Activated CD4-positive, alpha-beta memory T cell treated with anti-CD3 and anti-CD28 coated beads, Interleukin-2, amount 10 ng/mL, durations not matched to agents 7 days and 5 days (primary cell): ENCODE measurements at regions not wholly inside any gene's neighbourhood (a gene's known extent, or its start where the extent isn't known, plus 50 kb on each side); places are given as distances from the start of the nearest gene placed in this dataset.

Experiments
- CTCF ChIA-PET: fragments of 350-600 bp; sonication (Branson Sonifier 250); formaldehyde crosslinking; loops from one replicate; lab custom pipeline; 2021; ENCODE audit warnings: antibody characterized with exemption, inconsistent platforms; lab: Charles Lee
- POLR2A ChIA-PET: fragments of 350-600 bp; sonication (Branson Sonifier 250); formaldehyde crosslinking; loops from one replicate; lab custom pipeline; 2021; ENCODE audit warnings: antibody characterized with exemption; lab: Charles Lee
- DNase-seq: peaks from one replicate; pipeline ENCODE4 v3.0.0-alpha.2; 2020
- H3K27ac Mint-ChIP-seq: one replicate; pipeline ENCODE4 v1.8.0; 2021; ENCODE audit warnings: mild to moderate bottlenecking, mixed read lengths
- H3K27me3 Mint-ChIP-seq: one replicate; pipeline ENCODE4 v1.8.0; 2021; ENCODE audit warnings: mixed read lengths
- H3K36me3 Mint-ChIP-seq: one replicate; pipeline ENCODE4 v1.8.0; 2021; ENCODE audit warnings: low read depth, mixed read lengths
- H3K4me1 Mint-ChIP-seq: one replicate; pipeline ENCODE4 v1.8.0; 2021; ENCODE audit warnings: mixed read lengths
- H3K4me3 Mint-ChIP-seq: one replicate; pipeline ENCODE4 v1.8.0; 2021; ENCODE audit warnings: mild to moderate bottlenecking, mixed read lengths
- H3K9me3 Mint-ChIP-seq: one replicate; pipeline ENCODE4 v1.8.0; 2021; ENCODE audit warnings: mixed read lengths

GRCh38 chr10:61845196-61845949 is 56.1 kb upstream of the ARID5B start:
- DNase-seq = no peak
- Mint-ChIP-seq H3K4me1 (peaks cover 14% of the 10 kb centered on the region), H3K4me3 (no peak overlapping the region), H3K36me3 (no peaks in the 10 kb centered on the region), H3K27me3 (no peaks in the 10 kb centered on the region), H3K27ac (no peak overlapping the region), H3K9me3 (no peaks in the 10 kb centered on the region)
- CTCF ChIA-PET = interaction anchor here (0.6 to 2.3 kb wide), 2 partner anchors 52 to 170 kb away, joined by 4 to 6 read pairs; no protein-coding TSS in a partner anchor
- POLR2A ChIA-PET = interaction anchor here (2.1 kb wide), 1 partner anchor 55 kb away, joined by 6 read pairs; no protein-coding TSS in a partner anchor

GRCh38 chr10:61845950-61846268 is 55.6 kb upstream of the ARID5B start:
- Mint-ChIP-seq H3K4me1 (peaks cover 14% of the 10 kb centered on the region), H3K36me3 (no peaks in the 10 kb centered on the region), H3K27ac (no peak overlapping the region), H3K9me3 (no peaks in the 10 kb centered on the region), H3K4me3 (no peak overlapping the region), H3K27me3 (no peaks in the 10 kb centered on the region)
- ChIA-PET POLR2A (interaction anchor here (2.1 kb wide), 1 partner anchor 54 kb away, joined by 6 read pairs; no protein-coding TSS in a partner anchor), CTCF (interaction anchor here (0.6 to 2.3 kb wide), 2 partner anchors 51 to 170 kb away, joined by 4 to 6 read pairs; no protein-coding TSS in a partner anchor)
- DNase-seq = no peak

GRCh38 chr10:61846370-61847031 is 55.0 kb upstream of the ARID5B start:
- Mint-ChIP-seq H3K27ac (no peak overlapping the region), H3K9me3 (no peaks in the 10 kb centered on the region), H3K4me1 (peaks cover 14% of the 10 kb centered on the region), H3K4me3 (no peak overlapping the region), H3K36me3 (no peaks in the 10 kb centered on the region), H3K27me3 (no peaks in the 10 kb centered on the region)
- DNase-seq = no peak
- ChIA-PET POLR2A (interaction anchor here (1.1 to 2.1 kb wide), 2 partner anchors 54 to 95 kb away, joined by 3 to 6 read pairs; no protein-coding TSS in a partner anchor), CTCF (interaction anchor here (2.3 kb wide), 1 partner anchor 50 kb away, joined by 6 read pairs; no protein-coding TSS in a partner anchor)

- Mint-ChIP-seq H3K27me3 (no peaks in the 10 kb centered on the region), H3K27ac (no peak overlapping the region), H3K4me1 (peaks cover 14% of the 10 kb centered on the region), H3K9me3 (no peaks in the 10 kb centered on the region), H3K4me3 (no peak overlapping the region), H3K36me3 (no peaks in the 10 kb centered on the region)
- DNase-seq = no peak
- POLR2A ChIA-PET = interaction anchor here (0.8 to 2.1 kb wide), 3 partner anchors 20 to 96 kb away, joined by 3 to 6 read pairs (median 3); no protein-coding TSS in a partner anchor
- CTCF ChIA-PET = interaction anchor here (2.3 kb wide), 1 partner anchor 50 kb away, joined by 6 read pairs; no protein-coding TSS in a partner anchor
Observed at GRCh38 chr10:61847087-61847486, 54.4 kb upstream of the ARID5B start.

- no peaks in the 10 kb centered on the region for H3K36me3 Mint-ChIP-seq
- DNase-seq = no peak
- ChIA-PET CTCF (interaction anchor here (0.7 to 2.3 kb wide), 2 partner anchors 49 to 97 kb away, joined by 3 to 6 read pairs; no protein-coding TSS in a partner anchor), POLR2A (interaction anchor here (0.5 to 1.1 kb wide), 3 partner anchors 19 to 96 kb away, joined by 3 read pairs; no protein-coding TSS in a partner anchor)
- no peaks in the 10 kb centered on the region for H3K27me3 Mint-ChIP-seq
- no peaks in the 10 kb centered on the region for H3K9me3 Mint-ChIP-seq
- H3K4me1 Mint-ChIP-seq = peaks cover 14% of the 10 kb centered on the region
- H3K4me3 Mint-ChIP-seq = no peak overlapping the region
- H3K27ac Mint-ChIP-seq = no peak overlapping the region
Observed at GRCh38 chr10:61847640-61848039, 53.9 kb upstream of the ARID5B start.

- Mint-ChIP-seq H3K27me3 (no peaks in the 10 kb centered on the region), H3K9me3 (no peaks in the 10 kb centered on the region), H3K27ac (no peak overlapping the region), H3K36me3 (no peaks in the 10 kb centered on the region), H3K4me1 (peaks cover 10% of the 10 kb centered on the region), H3K4me3 (no peak overlapping the region)
- CTCF ChIA-PET = interaction anchor here (1.0 to 1.1 kb wide), 2 partner anchors 9 to 100 kb away, joined by 3 to 4 read pairs; no protein-coding TSS in a partner anchor
- POLR2A ChIA-PET = no interaction called here
- no peak for DNase-seq
Observed at GRCh38 chr10:61850376-61850775, 51.1 kb upstream of the ARID5B start.
